ENCODE measurements at regions not wholly inside any gene's neighbourhood (a gene's known extent, or its start where the extent isn't known, plus 50 kb on each side); places are given as distances from the start of the nearest gene placed in this dataset.

DNA sequence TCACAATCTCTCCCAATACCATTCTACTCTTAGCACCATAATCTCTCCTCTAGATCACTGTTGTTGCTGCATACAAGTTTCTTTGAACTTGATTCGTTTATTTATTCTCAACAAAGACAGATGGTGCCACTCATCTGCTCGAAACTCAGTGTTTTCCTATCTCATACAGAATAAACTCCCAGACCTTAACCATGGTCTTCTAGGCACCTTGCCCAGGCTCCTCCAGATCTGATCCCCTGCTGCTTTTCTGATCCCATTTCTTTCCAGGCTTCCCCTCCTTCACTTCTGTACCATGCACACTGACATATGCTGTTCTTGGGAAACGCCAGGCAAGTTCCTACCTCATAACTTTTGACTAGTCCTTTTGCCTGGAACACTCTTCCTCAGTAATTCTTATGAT, 645.7 kb downstream of the DNAJB9 start:
- DNase-seq (no peak), FAIRE-seq (no peak)
- Histone ChIP-seq H3K9ac (ENCODE audit: low read length in 3 of 3) (no peak overlapping the region), H3K36me3 (ENCODE audit: control insufficient read depth in 2 of 3, insufficient read depth in 3 of 3, low read length in 3 of 3) (no peaks in the 10 kb centered on the region), H3K9me3 (ENCODE audit: control insufficient read depth in 2 of 3, insufficient read depth in 1 of 3, low read length in 3 of 3) (no peaks in the 10 kb centered on the region), H3K27ac (ENCODE audit: low read depth in 2 of 2, low read length in 2 of 2) (no peak overlapping the region), H3K4me3 (ENCODE audit: low read length in 3 of 3) (no peak overlapping the region), H3K4me1 (ENCODE audit: control insufficient read depth in 2 of 3, insufficient read depth in 2 of 3, low read depth in 1 of 3, low read length in 3 of 3) (no peaks in the 10 kb centered on the region), H3K27me3 (ENCODE audit: control insufficient read depth, insufficient read depth, low read length) (no peaks in the 10 kb centered on the region)
- TF ChIP-seq, protein P1, sequence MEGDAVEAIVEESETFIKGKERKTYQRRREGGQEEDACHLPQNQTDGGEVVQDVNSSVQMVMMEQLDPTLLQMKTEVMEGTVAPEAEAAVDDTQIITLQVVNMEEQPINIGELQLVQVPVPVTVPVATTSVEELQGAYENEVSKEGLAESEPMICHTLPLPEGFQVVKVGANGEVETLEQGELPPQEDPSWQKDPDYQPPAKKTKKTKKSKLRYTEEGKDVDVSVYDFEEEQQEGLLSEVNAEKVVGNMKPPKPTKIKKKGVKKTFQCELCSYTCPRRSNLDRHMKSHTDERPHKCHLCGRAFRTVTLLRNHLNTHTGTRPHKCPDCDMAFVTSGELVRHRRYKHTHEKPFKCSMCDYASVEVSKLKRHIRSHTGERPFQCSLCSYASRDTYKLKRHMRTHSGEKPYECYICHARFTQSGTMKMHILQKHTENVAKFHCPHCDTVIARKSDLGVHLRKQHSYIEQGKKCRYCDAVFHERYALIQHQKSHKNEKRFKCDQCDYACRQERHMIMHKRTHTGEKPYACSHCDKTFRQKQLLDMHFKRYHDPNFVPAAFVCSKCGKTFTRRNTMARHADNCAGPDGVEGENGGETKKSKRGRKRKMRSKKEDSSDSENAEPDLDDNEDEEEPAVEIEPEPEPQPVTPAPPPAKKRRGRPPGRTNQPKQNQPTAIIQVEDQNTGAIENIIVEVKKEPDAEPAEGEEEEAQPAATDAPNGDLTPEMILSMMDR (IDR thresholded peaks at IDR 0.05; ENCODE audit: borderline replicate concordance, extremely low read depth, insufficient read depth) = no peak
- intact Hi-C loops (cut with DNase I) = no loop called here

DNA sequence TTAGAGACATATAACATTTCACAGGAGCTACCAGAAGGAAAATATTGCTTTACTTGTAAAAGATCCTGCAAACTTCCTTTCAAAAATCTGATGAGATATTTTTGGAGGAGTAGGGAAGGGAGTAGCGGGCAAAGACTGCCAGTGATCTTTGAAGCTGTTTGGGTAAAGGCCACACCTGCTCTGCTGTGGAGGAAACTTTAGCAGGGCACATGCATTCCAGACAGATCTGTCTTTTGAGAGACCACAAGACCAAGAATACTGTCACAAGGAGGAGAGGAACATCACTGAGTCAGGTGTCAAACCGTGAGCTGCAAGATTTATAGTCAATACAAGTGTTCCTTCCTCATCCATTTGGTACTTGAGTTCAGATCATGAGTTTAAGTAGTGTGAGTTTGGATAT, 654.4 kb downstream of the DNAJB9 start:
- TF ChIP-seq, protein P1 (IDR thresholded peaks at IDR 0.05; ENCODE audit: borderline replicate concordance, extremely low read depth, insufficient read depth) = no peak
- FAIRE-seq (no peak), DNase-seq (no peak)
- Histone ChIP-seq H3K36me3 (ENCODE audit: control insufficient read depth in 2 of 3, insufficient read depth in 3 of 3, low read length in 3 of 3) (no peaks in the 10 kb centered on the region), H3K27ac (ENCODE audit: low read depth in 2 of 2, low read length in 2 of 2) (no peak overlapping the region), H3K4me3 (ENCODE audit: low read length in 3 of 3) (no peak overlapping the region), H3K27me3 (ENCODE audit: control insufficient read depth, insufficient read depth, low read length) (no peaks in the 10 kb centered on the region), H3K4me1 (ENCODE audit: control insufficient read depth in 2 of 3, insufficient read depth in 2 of 3, low read depth in 1 of 3, low read length in 3 of 3) (no peaks in the 10 kb centered on the region), H3K9me3 (ENCODE audit: control insufficient read depth in 2 of 3, insufficient read depth in 1 of 3, low read length in 3 of 3) (no peaks in the 10 kb centered on the region), H3K9ac (ENCODE audit: low read length in 3 of 3) (no peak overlapping the region)
- intact Hi-C loops (cut with DNase I) = no loop called here

DNA sequence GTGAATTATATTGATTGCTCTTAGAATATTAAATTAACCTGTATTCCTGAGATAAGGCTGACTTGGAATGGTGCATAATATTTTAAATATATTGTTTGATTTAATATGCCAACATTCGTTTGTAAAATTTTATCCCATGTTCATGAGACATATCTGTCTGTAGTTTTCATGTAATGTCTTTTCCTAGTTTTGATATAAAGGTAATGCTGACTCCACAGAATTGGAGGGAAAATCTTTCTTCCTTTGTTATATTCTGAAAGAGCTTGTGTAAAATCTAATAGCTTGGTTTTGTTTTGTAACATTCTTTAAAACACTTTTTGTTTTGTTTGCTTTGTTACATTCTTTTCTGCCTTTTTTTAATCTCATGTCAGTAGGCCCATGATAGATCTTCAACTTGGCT, 657.0 kb downstream of the DNAJB9 start:
- DNase-seq = no peak
- Histone ChIP-seq H3K36me3 (ENCODE audit: control insufficient read depth in 2 of 3, insufficient read depth in 3 of 3, low read length in 3 of 3) (no peaks in the 10 kb centered on the region), H3K9me3 (ENCODE audit: control insufficient read depth in 2 of 3, insufficient read depth in 1 of 3, low read length in 3 of 3) (no peaks in the 10 kb centered on the region), H3K27me3 (ENCODE audit: control insufficient read depth, insufficient read depth, low read length) (no peaks in the 10 kb centered on the region), H3K4me1 (ENCODE audit: control insufficient read depth in 2 of 3, insufficient read depth in 2 of 3, low read depth in 1 of 3, low read length in 3 of 3) (no peaks in the 10 kb centered on the region), H3K4me3 (ENCODE audit: low read length in 3 of 3) (no peak overlapping the region), H3K9ac (ENCODE audit: low read length in 3 of 3) (no peak overlapping the region), H3K27ac (ENCODE audit: low read depth in 2 of 2, low read length in 2 of 2) (no peak overlapping the region)
- intact Hi-C loops (cut with DNase I) = no loop called here
- TF ChIP-seq, protein P1 (IDR thresholded peaks at IDR 0.05; ENCODE audit: borderline replicate concordance, extremely low read depth, insufficient read depth) = no peak
- no peak for FAIRE-seq

DNA sequence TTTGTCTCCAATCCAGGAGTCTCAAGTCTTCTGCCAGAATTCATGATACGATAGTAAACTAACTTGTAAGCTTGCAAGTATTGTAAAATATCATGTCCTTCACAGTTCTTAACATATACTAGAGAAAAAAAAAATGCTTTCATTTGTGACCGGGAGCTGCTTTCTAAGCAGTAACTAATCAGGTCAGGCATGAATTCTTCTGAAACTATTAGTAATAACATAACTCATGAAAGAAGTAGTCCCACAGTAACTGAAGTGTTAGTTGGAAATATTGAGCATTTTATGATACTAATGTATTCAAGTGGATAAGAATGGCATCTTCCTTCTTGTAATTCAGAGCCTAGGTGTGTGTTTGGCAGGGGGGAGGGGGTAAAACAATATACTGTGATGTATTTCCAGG, 665.6 kb downstream of the DNAJB9 start:
- FAIRE-seq = no peak
- no peaks in the 10 kb centered on the region for H3K36me3 ChIP-seq (ENCODE audit: control insufficient read depth in 2 of 3, insufficient read depth in 3 of 3, low read length in 3 of 3)
- no peaks in the 10 kb centered on the region for H3K9me3 ChIP-seq (ENCODE audit: control insufficient read depth in 2 of 3, insufficient read depth in 1 of 3, low read length in 3 of 3)
- no peak overlapping the region for H3K9ac ChIP-seq (ENCODE audit: low read length in 3 of 3)
- no peaks in the 10 kb centered on the region for H3K27me3 ChIP-seq (ENCODE audit: control insufficient read depth, insufficient read depth, low read length)
- no peak overlapping the region for H3K4me3 ChIP-seq (ENCODE audit: low read length in 3 of 3)
- DNase-seq = no peak
- H3K27ac ChIP-seq (ENCODE audit: low read depth in 2 of 2, low read length in 2 of 2) = no peak overlapping the region
- intact Hi-C loops (cut with DNase I) = no loop called here
- no peaks in the 10 kb centered on the region for H3K4me1 ChIP-seq (ENCODE audit: control insufficient read depth in 2 of 3, insufficient read depth in 2 of 3, low read depth in 1 of 3, low read length in 3 of 3)
- TF ChIP-seq, protein P1 (IDR thresholded peaks at IDR 0.05; ENCODE audit: borderline replicate concordance, extremely low read depth, insufficient read depth) = no peak
